Keratinocyte (primary cell): ENCODE measurements at regions not wholly inside any gene's neighbourhood (a gene's known extent, or its start where the extent isn't known, plus 50 kb on each side); places are given as distances from the start of the nearest gene placed in this dataset.

Experiments
- EZH2 ChIP-seq: IDR thresholded peaks from one replicate; pipeline ENCODE4 v1.6.1; 2012; ENCODE audit warnings: inconsistent platforms, mild to moderate bottlenecking, low read length, moderate library complexity
- TF ChIP-seq, protein P1 (sequence below), 3 experiments: IDR thresholded peaks in 1 of 3; conservative IDR thresholded peaks in 1 of 3; optimal IDR thresholded peaks in 1 of 3; 2 replicates in 2 of 3; 3 replicates in 1 of 3; pipeline versions ENCODE3 to v1.5.1; 2011; ENCODE audit warnings: low read length in 3 of 3, mild to moderate bottlenecking in 3 of 3, moderate library complexity in 2 of 3, control low read depth in 1 of 3, inconsistent platforms in 1 of 3; ENCODE audit not compliant: insufficient read depth in 2 of 3; ENCODE audit errors: extremely low read depth in 1 of 3

DNA sequence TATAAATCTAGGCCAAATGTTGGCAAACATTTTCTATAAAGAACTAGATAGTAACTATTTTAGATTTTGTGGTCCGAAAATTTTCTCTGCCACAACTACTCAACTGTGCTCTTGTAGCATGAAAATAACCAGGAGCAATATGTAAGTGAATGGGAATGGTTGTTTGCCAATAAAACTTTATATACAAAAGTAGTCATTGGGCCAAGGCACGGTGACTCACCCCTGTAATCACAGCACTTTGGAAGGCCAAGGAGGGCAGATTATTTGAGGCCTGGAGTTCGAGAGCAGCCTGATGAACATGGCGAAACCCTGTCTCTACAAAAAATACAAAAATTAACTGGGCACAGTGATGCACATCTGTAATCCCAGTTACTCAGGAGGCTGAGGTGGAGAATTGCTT lies 617.1 kb downstream of the EPM2A start:
- TF ChIP-seq, protein P1, sequence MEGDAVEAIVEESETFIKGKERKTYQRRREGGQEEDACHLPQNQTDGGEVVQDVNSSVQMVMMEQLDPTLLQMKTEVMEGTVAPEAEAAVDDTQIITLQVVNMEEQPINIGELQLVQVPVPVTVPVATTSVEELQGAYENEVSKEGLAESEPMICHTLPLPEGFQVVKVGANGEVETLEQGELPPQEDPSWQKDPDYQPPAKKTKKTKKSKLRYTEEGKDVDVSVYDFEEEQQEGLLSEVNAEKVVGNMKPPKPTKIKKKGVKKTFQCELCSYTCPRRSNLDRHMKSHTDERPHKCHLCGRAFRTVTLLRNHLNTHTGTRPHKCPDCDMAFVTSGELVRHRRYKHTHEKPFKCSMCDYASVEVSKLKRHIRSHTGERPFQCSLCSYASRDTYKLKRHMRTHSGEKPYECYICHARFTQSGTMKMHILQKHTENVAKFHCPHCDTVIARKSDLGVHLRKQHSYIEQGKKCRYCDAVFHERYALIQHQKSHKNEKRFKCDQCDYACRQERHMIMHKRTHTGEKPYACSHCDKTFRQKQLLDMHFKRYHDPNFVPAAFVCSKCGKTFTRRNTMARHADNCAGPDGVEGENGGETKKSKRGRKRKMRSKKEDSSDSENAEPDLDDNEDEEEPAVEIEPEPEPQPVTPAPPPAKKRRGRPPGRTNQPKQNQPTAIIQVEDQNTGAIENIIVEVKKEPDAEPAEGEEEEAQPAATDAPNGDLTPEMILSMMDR (optimal IDR thresholded peaks at IDR 0.05 in 1 of 3, IDR thresholded peaks at IDR 0.05 in 1 of 3, conservative IDR thresholded peaks at IDR 0.05 in 1 of 3; ENCODE audit: extremely low read depth in 1 of 3, insufficient read depth in 2 of 3, low read length in 3 of 3), result no peak
- TF ChIP-seq EZH2, result no peak
